HG03196 (cell line): ENCODE measurements at regions not wholly inside any gene's neighbourhood (a gene's known extent, or its start where the extent isn't known, plus 50 kb on each side); places are given as distances from the start of the nearest gene placed in this dataset.

Experiments
- ATAC-seq: cut with Tn5 transposase; IDR thresholded peaks from one replicate; pipeline ENCODE4 v1.9.1; 2021; ENCODE audit not compliant: unreplicated experiment

DNA sequence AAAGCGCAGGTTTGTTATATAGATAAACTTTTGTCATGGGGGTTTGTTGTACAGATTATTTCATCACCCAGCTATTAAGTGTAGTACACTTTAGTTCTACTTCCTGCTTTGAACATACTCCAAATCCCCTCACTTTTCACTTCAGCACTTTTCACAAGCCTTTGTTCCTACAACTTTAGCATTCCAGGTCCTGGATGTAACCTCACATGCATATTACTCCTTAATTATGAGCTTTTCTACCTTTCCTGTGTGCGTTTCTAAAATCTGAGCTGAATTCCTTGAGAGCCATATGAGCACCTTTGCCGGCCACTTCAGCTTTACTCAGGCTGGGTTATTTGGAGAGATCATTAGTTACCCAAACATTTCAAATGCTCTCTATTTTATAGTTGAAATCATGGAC is 179.2 kb upstream of the TNFAIP3 start:
- no peak for ATAC-seq

DNA sequence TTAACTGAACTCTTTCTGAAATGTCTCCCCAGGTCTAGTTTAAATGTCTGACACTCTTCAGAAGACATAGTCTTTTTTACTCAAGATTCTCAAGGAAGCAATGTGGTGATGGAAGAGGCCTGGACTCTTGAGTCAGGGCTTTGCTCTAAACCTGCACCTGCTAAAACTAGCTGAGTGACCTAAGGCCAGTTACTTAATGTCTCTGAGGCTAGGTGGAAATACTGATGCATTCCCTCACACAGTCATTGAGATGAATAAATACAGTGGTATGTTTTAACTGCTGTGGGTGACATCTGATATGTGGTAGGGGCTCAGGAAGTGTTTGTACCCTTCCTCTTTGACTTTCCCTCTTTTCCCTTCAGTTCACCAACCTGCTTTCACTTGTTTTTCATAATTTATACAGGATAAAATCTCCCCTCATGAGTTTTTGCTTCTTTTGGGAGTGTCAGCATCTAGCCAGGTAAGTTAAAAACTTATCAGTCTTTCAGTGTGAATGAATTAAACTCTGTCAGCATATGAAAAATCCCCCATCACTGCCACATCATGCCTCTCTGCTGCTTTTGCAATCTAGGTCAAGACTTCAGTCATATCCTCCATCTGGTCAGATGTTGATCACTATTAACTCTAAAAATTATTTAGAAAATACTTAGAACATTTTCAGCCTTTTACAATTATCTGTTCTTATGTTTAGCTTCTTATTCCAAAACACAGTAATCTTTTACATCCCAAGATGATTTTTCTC is 178.7 kb upstream of the TNFAIP3 start:
- no peak for ATAC-seq

DNA sequence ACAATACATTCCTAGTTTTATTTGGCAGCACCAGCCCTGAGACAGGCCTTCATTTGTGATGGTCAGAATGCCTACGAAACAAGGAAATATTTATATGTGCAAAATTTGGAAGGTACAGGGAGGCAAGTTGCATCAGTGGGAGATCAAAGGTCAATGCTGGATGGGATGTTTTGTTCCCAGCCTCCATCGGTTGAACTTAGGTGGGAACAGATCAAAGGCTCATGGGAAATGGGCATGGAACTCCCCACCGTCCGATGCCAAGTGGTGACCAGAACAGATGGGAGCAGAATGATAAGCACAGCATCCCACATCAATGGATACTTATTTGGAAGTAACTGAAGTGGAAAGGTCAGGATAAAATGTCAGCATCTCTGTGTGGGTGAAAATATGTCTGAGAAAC is 177.7 kb upstream of the TNFAIP3 start:
- no peak for ATAC-seq

DNA sequence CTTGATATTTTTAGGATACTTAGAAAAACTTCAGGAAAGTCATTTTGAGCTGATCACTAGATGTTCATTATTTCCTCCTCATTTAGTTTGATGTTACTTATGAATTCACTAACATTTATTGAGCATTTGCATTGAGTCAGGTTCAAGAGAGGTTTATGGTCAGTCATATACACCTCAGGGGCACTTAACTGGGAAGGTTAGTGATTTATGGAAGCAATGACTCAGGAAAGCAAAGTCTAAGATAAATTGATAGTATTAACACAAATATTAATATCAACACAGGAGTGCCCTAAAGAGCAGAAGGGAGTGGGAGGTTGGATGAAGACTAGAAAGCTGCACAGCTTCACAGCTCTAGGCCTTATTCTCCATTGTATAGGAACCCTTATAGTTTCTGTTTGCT is 177.0 kb upstream of the TNFAIP3 start:
- ATAC-seq = no peak

DNA sequence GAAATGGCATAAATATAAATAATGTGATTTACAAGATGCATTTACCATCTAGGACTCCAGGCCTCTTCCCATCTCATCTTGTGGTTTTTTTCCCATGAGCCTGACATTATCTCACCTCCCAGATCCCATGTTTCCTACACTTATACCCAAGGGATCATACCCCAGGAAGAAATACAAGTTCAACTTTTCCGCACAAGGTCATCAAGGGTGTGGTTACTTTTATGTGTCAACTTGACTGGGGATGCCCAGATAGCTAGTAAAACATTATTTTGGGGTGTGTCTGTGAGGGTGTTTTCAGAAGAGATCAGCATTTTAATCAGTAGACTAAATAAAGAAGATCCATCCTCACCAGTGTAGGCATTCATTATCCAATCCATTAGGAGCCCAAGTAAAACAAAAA is 176.3 kb upstream of the TNFAIP3 start:
- ATAC-seq = no peak

DNA sequence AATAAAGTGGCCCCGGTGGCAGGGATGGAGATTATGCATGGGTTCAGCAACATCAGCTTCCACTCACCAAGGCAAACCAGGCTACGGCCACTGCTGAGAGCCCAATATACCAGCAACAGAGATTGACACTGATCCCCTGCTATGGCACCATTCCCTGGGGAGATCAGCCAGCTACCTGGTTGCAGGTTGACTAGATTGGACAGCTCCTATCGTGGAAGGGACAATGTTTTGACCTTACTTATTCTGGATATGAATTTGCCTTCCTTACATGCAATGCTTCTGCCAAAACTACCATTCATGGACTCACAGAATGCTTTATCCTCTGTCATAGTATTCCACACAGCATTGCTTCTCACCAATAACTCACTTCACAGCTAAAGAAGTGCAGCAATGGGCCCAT is 174.8 kb upstream of the TNFAIP3 start:
- ATAC-seq = no peak

DNA sequence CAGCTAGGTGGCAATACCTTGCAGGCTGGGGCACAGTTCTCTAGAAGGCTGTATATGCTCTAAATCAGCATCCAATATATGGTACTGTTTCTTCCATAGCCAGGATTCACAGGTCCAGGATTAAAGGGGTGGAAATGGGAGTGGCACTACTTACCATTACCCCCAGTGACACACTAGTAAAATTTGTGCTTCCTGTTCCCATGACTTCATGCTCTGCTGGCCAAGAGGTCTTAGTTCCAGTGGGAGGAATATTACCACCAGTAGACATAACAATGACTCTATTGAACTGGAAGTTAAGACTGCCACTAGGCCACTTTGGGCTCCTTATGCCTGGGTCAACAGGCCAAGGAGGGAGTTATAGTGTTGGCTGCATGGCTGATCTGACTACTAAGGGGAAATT is 174.3 kb upstream of the TNFAIP3 start:
- ATAC-seq = no peak

DNA sequence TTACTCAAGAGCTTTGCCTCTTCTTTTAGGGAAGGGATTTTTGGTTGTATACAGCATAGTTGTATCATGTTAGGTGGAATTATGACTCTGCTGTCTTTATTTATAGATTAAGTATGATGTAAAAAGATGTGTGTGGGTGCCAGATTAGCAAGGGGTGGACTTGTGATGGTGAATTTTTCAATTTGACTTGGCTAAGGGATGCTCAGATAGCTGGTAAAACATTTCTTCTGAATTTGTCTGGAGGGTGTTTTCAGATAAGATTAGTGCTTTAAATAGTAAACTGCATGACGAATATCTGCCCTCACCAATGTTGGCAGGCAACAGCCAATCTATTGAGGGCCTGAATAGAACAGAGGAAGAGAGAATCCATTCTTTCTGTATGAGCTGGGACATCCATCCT is 173.3 kb upstream of the TNFAIP3 start:
- ATAC-seq = no peak

DNA sequence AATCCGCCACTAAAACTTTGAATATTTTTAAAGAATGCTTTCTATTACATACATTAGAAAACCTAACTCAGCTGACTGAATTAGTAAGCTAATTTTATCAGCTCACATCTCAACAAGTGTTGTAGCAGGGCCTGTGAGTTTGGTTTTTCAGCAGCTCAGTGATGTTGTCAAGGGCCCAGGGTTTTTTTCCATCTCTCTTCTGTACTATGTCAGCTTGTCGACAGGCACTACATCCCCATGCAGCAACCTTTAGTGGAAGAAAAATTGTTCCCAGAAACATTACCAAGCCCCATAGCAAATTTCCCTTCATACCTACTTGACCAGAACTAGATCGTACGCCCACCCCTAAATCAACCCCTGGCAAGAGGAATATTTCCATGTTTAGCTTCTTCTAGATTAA is 170.3 kb upstream of the TNFAIP3 start:
- no peak for ATAC-seq

DNA sequence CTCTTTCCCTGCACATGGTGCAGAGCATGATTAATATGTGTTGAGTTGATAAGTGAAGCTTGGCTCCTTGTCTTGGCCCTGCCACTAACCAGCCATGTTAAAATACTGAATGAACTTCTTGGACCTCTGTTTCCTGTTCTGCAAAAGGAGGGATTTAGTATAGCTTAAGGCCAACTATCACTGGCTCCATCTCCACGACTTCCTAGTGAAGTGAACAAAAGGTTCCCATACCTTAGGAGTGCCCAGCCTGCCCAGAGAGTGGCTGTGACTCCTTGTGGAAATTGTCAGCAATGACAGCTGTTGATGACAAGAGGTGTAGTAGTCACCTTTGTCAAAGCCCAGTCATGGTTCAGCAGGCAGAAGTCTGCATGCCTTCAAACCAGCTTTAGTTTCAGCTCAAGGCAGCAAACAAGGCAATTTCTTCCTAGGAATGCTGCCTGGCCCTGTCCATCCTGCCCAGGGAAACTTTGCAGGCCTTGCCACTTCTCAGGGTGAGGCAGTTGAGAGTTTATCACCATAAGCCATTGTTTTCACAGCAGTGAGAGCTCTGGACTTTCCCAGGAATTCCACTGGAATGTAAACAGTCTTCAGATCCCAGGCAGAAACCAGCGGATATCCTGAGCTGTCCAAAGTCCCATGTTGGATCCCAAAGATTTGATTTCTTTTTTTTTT is 169.7 kb upstream of the TNFAIP3 start:
- peak; percentile 72 for ATAC-seq

DNA sequence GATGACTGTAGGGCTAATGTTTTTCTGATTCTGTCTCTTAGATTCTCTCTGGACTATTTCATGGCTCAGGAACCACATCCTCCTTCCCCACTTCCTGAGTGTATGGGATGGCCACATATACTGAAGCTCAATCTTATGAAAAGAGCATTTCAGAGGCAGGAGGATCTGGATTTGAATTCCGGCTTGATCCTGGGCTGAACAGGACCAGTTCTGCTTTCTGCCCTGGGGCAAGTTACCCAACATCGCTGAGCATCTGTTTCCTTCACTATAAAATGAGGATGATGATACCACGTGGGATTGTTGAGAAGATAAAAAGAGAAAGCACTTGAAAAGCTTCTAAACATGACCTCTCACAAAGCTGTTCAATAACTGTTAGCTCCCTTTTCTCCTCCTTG is 168.4 kb upstream of the TNFAIP3 start:
- no peak for ATAC-seq

DNA sequence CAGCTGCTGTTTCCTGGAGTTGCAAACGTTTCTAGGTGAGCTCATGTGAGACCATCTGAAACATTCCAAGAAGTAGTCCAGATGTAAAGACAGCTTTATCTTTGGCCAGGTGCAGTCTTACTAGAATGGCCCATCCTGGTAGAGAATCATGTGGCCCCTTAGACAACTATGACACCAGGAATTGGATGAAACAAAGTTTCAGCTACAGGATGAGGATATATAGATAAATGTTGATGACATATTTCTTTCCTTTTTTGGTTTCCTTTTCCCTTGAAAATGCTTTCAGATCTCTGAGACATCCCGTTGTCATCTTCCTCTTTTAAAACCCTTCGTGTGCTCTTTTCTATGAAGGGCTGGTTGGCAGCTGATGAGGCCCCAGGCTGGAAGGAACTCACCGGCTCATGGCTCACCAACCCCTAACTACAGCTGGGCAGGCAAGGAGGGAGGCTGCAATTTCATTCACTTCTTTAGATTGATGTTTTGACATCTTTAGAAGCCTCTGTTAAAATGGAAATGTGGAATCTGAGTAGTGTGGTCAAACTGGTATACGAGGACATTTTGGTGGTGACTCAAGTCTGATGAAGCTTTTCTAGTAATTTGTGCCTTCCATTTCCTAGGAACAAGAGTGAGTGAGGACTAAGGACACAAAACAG is 167.9 kb upstream of the TNFAIP3 start:
- no peak for ATAC-seq

DNA sequence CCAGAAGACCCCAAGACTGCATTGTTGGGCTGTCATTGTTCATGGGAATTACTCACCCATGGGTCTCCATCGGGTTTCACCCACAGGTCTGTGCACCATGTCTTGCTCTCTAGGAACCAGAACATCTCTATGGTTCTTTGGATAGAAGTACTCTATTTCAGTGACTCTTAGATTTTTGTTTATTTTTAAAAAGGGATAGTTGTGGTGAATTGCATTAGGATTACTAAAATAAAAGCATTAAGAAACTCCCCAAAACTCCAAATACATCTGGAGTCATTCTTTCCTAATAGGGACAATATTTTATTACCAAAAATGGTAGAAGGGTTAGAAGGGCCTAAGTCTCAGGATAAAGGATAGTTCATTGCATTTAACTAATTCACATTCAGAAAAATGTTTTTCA is 166.9 kb upstream of the TNFAIP3 start:
- ATAC-seq = no peak

DNA sequence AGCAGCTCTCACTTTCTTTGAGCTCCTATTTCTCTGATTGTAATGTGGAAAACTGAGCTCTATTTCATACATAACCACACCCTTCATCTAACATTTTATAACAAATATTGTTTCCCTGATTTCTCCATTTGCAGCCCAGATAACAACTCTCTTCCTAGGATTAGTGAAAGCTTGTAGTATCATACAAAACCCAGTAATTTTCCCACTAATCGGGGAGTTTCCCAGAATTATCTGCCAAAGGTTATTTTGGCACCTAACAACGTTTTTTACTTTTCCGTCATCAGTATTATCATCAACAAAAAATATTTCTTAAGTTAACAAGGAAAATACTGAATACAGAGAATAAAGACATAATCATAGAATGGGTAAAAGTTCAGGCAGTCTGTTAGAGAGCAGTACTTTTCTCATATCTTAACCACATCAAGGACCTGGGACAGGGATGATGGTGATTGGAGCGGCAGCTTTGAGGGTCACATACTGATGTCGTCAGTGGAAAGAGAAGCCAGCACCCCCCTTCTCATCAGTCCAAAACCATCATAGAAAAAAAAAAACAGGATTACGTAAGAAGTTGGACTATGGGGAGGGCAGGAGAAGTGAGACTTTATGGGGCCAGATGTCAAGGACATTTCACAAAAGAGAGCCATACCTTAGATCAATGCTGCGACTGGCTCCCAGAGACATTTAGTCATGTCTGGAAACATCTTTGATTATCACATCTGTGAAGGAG is 166.1 kb upstream of the TNFAIP3 start:
- ATAC-seq = no peak

DNA sequence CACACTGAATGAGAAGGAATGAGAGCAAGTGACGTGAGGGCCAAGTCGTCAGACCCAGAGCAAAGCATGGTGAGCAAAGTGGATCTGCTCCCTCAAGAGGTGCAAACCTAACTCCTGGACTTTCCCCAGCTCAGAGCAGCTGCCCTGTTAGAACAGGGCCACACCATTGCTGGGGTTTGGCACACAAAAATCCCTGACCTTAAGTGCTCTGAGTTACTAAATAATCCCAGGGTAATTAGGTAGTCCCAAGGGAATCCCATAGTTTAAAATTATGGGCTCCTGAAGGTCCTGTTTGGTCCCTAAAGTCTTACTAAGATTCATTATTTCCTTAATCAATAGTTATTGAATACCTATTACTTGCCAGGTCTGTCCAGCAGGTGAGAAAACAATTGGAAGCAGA is 165.1 kb upstream of the TNFAIP3 start:
- no peak for ATAC-seq

DNA sequence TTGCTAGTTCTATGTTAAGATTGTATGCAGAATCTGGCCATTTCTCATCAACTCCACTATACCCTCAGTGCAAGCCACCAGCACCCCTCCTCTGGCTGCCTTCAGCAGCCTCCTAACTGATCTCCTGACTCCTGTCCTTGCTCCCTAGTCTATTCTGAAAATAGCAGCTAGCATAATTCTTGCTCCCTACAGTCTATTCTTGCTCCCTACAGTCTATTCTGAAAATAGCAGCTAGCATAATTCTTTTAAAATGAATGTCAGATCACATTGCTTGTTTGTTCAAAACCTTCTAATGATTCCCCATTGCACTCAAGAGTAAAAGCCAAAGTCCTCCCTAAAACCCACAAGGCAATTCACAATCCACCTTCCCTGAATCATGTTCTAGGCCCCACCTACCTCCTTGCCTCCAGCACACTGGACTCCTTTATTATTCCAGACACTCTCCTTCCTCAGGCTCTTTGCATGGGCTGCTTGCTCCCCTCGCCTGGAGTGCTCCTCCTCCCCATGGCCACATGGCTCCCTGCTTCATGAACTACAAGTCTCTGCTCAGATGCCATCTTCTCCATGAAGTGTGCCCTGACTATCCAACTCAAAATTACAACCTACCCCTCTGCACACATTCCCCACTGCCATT is 164.2 kb upstream of the TNFAIP3 start:
- no peak for ATAC-seq

DNA sequence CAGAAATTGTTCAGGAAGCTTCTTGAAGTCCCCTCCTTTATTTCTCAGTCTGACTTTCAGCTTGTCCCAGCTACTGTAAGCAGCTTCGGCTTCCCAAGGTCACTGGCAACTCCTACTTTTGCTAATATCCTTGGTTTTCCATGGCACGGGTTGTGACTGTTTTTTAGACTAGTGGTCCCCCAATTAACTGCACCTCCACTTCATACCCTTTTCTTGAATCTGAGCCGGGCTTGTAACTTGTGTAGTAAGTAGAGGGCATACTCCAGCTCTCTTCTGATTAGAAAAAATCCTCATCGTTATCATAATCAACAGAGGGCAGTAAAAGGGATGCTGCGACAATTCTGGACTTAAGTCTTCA is 162.3 kb upstream of the TNFAIP3 start:
- no peak for ATAC-seq

DNA sequence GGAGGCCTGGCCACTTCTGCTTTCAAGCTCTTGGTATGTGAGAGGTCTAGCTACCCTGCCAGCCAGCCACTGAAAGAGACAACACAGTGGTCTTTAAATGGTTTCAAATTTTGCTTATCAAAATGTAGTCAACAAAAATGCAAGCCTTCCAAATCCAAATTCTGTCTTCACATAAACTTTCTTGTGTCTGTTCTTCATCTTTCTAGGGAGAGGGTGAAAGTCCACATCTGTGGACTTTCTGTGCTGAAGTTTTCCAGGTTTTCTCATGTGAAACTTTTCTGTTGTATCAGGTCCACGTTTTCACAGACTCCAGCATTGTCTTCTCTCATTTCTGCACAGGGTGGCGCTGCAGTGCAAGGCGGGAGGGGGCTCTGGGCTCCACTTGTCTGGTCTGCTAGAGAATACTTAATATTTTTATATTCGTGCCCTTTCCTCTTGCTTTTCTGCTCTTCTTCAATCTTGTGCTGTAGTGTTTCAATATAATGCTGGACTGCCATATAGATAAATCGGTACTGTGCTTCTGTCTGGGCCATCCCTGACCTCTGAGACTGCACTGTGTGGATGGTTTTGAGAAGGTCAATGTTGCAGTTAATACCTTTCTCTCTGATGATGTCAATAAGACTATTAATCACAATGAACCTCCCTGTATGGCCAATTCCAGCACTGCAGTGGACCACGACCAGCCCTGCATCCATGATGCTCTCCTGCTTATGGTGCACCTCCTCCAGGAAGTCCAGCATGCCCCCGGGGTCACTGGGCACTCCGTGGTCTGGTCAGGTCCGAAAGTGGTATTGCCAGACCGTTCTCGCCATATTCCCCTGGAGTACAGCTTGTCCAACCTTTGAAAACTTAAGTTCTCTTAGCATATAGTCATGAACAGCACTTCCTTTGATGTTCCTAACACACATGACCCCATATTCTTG is 161.6 kb upstream of the TNFAIP3 start:
- no peak for ATAC-seq

DNA sequence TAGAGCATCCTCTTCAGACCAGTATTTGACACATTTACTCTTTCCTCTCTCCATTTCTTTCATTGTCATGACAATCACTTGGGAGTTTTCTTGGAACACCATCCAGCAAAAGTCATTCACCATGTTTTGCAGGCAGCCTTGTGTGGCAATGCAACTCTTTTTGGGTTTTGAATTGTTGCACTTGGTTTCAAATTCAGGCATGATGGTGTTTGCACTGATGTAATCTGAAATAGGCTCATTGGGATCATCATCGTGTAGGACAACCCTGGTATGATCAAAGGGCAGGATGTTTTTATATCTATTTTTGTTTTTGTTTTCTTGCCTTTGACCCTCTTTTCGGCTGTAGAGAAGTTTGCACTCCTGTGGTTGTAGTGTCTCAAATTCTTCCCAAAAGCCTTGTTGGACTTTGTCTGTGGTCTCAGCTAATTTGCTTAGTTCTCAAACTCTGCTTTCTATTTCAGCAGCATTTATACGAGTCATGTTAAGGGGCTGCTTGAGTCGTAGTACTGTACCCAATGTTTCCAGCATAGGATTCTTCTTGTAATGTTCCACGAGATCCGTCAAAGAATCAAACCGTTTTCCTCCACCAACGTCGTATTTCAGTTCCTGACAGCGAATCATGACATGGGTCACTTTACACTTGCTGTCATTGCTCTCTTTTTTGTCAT is 160.8 kb upstream of the TNFAIP3 start:
- no peak for ATAC-seq
